DMS79 (cell line): ENCODE measurements at regions not wholly inside any gene's neighbourhood (a gene's known extent, or its start where the extent isn't known, plus 50 kb on each side); places are given as distances from the start of the nearest gene placed in this dataset.

Source experiments
- DNase-seq: peaks from one replicate; lab custom pipeline; 2025; lab: John Stamatoyannopoulos, UW

DNA sequence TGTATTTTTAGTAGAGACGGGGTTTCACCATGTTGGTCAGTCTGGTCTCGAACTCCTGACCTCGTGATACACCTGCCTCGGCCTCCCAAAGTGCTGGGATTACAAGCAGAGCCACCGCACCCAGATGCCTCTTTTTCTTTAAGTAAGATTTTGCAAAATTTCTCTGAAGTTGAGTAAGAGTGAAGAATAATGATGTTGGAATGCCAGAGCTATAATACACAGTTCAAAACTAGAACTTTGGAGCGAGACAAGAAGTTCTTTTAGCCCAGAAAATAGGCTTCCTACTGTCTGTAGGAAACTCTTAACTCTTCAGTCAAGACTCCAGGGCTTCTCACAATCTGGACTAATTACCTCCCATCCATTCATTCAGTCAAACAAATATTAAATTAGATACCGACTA lies 51.4 kb downstream of the MARCHF4 start:
- no peak for DNase-seq

- no peak for DNase-seq
Observed at GRCh38 chr2:216319771-216320170, 52.5 kb downstream of the MARCHF4 start.

GRCh38 chr2:216318521-216318874 lies 53.8 kb downstream of the MARCHF4 start:
- no peak for DNase-seq

DNA sequence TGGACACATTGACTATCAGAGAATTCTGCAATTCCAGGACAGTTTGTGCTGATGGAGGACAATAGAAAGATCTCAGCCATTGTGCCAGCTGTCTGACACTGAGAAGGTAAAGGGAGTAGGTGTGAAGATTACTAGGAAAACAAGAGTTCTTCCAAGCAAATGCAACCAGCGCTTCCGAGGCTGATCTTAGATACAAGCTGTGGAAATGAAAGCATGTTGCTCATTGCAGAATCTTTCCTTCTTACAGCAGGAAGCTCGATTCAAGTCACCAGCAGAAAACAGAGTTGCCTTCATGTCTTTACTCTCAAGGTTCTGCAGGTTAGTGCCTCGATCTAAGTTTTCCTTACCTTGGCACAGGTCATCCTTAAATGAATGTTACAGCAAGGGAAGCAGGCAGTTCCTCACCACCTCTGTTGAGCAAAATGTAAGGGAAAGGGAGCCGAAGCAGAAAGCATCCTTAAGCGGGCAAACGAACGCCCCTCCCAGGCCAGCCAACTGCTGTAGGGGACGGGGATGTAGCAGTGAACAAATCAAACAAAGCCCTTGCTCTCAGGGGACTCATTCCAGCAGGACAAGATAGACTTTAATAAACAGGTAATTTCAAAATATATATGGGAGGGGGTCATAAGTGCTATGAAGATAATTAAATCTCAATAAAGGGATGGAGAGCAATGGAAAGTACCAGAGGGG lies 54.3 kb downstream of the MARCHF4 start:
- no peak for DNase-seq

- no peak for DNase-seq
Observed at GRCh38 chr2:216316743-216317142, 55.5 kb downstream of the MARCHF4 start.

DNA sequence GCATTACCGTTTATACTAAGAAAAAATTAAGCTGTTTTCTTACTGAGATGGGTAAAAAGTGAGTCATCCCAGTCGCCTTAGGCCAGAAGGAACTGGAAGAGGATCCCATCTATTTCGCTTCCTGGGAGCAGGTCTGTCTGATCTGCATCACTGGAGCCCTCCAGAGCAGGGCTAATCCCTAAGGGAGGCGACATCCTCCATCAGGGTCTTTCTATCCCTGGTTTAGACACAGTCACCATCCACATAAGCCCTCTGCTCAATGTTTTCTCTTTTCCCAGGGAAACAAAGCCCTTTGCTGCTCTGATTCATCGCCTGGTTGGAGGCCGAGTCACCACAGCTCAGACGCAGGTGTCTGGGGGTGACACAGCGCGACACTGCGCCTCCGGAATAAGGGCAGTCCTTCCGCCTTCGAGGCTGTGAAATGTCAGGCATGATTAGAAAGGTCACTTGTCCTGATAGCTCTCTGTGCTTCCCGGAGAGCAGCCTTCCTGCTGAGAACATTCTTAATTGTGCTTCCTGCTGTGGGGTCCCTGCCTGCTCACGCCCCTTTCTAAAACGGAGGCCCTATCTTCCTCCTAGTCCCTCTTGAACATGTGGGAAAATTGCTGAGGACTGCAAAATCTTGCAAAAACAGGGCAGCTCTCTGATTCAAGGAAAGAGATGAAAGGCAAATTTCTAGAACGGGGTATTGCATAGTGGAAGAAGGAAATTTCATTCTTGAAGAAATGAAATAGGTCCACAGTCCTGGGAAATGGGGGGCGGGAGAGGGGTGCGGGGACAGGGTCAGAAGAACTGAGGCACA lies 56.3 kb downstream of the MARCHF4 start:
- no peak for DNase-seq

- no peak for DNase-seq
Observed at GRCh38 chr2:216312441-216312840, 59.8 kb downstream of the MARCHF4 start.

DNA sequence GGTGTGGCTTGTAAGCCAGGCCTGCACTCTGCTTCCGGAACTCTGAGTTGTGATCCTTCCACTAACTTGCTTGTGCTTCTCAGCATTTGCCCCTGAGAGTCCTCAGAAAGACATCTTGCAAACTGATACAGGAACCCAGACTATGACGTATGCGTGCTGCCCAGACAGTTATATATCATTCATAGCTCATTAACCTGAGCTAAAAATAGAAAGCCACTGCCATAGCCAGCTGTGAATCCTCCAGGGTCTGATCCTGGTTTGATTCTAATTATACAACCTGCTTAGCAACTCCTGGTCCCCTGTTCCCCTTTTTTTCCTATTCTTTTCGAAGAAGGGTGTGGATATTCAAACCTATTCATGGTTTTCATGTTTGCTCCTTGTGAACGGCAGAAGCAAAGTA lies 63.7 kb downstream of the MARCHF4 start:
- DNase-seq, result peak; percentile 13

DNA sequence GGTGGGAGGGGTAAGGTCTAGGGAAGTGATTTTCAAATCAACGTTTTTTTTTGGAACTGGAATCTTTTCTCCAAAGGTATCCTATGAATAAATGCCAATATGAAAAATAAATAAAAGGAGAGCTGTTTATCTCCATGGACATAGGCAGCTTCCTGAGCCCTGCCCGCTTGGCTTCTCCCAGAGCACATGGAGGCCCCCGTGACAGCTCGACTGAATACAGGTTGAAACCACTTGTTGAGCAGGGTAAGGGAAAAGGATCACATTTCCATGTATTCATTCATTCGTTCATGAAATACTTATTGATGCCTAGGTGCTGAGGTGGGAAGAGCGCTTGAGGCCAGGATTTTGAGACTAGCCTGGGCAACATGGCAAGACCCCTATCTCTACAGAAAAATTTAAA lies 64.8 kb downstream of the MARCHF4 start:
- DNase-seq, result no peak

DNA sequence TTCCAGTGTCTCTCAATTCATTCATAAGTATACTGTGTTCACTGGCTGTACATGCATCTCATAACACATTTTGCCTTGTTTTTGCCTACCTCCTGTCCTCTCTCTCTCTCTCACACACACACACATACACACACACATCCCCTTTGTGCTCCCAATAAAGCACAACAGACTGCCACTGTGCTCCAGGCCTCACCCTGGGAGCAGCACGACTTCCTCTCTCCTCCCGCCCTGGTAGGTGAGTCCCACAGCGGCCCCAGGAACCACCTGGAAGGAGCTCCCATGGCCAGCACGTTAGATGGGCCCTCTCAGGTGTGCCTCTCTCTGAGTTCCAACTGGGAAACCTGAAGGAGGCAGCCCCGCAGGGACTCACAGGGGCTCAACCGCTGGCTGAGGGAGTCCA lies 65.4 kb downstream of the MARCHF4 start:
- DNase-seq, result no peak

GRCh38 chr2:216305574-216305973 lies 66.7 kb downstream of the MARCHF4 start:
- no peak for DNase-seq

DNA sequence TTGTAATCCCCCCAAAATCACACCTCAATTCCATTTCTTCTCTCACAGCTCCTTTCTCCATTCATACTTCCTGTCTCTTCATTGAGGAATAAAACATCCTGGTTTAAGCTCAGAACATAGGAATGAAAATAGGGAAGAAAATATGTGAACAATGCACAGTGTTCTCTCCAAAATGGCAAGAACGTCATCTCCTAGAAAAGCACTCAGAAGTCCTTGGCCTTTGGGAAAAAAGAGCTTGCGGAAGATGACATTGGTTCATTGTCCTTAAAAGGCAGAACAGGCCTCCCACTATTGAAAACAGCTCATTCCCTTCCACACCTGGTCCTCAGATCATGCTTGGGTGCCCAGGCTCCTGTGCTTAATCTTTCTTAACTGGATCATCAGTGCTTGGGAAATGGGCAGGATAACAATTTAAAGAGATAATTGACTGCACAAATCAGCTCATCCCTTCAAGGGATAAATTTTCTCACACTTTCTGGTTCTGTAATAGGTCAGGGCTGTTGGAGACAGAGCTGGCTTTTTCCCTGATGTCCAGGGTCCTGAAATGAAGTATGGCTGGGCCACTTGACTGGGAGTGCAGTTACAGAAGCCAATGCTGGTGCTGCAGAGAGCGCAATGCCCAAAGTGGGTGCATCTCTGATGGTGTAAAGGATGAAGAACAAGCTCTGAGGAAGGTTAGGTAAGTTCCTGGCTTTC lies 69.2 kb downstream of the MARCHF4 start:
- no peak for DNase-seq

DNA sequence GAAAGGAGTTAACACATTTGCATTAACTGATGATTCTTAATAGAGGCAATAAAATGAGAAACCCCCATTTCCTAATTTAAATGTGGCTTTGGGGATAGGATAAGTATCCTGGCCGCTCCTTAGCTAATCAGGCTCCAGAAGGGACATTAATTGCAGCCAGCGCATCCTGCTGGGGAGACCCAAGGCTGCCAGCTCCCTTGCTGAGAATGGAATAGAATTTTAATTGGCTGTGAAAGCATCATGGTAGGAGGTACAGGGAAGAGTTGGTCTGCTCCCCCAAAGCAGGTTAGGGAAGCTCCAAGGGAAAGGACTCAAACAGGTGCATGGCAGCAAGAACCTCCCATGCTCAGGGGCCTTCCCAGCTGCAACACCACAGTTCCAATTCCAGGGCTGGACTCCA lies 71.4 kb downstream of the MARCHF4 start:
- no peak for DNase-seq

- no peak for DNase-seq
Observed at GRCh38 chr2:216299588-216299987, 72.7 kb downstream of the MARCHF4 start.

DNA sequence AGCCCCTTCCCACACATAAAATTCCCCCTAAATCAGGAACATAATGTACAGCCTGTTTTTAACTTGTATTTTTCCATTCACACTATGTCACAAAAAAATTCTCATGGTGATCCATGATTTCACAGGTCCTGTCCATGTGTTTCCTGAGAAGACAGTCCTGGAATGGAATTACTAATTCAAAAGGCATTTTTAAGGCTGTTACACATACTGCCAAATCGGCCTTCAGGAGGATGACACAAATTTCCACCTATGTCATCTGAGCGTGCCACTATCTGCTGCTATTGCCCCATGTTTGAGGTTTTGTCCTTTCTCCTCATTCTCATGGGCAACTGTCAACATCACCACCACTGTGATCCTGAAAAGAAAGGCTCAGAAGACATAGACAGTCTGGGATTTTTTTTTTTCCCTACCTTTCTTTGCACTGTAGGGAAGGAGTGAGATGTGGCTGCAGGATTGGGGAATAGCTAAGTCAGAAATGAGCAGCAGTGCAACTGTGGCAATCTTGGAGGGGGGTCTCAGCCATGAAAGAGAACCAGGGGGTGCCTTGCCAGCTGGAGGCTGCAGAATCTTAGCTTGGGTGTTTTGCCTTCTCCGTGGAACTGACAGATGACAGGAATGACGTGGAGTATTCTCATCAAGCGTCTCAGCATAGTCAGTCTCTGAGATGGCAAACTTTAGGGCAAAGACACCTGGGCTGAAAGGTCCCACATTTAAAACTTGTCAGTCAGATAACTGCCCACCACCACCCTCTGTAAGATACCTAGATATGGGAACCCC lies 73.4 kb downstream of the MARCHF4 start:
- DNase-seq, result no peak

DNA sequence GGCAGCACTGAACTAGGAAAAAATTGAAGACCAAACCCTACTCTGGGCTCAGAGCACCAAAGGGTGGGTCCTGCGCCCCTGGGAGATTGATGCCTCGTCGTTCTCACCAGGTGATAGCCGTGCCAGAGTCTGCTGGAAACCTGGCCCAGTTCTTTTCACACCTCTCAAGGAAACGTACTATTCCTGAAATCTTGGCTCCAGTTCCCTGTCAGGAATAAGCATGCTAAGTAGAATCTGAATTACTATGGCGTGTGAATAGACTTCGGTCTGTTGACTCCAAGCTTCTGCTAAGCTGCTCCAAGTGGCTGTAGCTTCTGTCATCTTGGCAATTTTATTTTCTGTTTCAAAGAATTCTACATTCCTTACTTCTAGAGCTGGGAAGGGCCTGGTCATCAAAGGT lies 75.4 kb downstream of the MARCHF4 start:
- peak; percentile 7 for DNase-seq

GRCh38 chr2:216294305-216294704 lies 78.0 kb downstream of the MARCHF4 start:
- peak; percentile 80 for DNase-seq

DNA sequence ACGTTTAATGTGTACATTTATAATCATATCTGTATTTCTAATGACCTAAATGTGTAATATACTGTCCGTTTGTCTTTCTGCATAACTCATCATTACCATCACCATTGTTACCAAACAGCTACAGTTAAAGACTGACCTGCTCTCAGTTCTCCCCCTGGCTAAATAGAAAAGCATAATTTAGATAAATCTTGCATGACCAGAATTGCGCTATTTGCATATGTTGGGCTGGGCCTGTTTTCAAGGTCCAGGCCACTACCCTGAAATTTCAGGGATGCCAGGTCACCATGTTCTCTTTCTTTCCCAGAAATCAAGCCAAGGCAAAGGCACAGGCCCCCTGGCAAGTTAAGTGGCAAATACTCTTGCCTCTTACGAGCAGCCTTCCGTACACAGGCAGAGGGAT lies 78.4 kb downstream of the MARCHF4 start:
- no peak for DNase-seq

DNA sequence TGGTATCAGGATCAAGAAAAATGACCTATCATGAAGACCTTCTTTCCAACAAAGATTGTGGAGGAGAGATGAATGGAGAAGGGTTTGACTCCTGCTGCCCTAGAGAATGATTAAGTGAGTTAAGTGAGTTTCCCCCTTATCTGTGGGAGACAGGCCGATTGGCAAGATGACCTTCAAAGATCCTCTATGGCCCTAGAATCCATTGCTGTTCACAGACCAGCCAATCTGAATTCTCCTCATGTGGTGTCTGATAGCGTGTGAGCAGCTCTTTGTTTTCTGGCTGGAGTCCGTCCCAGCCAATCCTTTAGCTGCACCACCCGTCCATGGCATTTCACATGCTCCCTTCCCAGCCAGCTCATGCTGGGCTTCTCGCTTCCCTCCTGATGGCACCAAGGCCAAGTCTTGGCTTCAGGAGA lies 79.4 kb downstream of the MARCHF4 start:
- DNase-seq, result no peak

DNA sequence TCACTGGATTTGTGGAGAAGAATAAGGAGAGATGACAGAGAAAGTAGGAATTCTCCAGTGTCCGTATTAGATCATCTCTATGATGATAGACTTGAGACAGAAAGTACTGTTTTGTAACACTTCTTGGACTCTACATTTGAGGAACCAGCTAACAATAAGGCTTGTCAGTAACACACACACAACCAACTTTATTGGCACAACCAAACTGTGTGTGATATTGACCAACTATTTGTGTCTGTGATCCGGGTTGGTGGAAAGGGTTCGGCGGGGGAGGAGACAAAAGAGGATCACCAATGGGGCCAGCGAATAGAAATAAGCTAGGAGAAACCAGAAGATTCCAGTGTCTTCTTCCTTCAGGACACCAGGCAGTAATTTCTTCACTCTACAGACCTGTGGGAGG lies 79.8 kb downstream of the MARCHF4 start:
- DNase-seq, result no peak

DNA sequence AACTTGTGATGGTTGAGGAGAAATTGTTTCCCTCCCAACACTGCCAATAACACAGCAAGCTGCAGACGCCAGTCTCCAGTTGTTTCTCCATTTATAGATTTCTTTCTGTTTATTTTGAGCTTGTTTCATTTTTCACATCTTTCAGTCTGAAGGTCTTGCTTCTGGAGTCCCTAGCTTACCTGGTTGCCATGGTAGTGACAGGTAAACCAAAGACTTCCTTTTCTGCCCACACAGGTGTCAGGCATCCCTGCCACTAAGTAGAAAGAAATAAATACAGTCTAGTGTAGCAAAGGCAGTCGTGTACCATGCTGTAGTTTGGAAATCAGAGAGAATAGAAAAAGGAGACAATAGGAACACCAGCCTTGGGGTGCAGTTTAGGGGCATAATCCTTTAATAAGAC lies 82.8 kb downstream of the MARCHF4 start:
- DNase-seq, result no peak

- DNase-seq, result no peak
Observed at GRCh38 chr2:216287251-216287650, 85.0 kb downstream of the MARCHF4 start.
